ENCODE measurements at regions not wholly inside any gene's neighbourhood (a gene's known extent, or its start where the extent isn't known, plus 50 kb on each side); places are given as distances from the start of the nearest gene placed in this dataset.

GRCh38 chr4:124414276-124415040 lies 298.1 kb downstream of the ANKRD50 start:
- Histone ChIP-seq H2AFZ (ENCODE audit: low read depth, low read length) (no peak overlapping the region), H3K4me2 (ENCODE audit: low read length) (peak overlapping the region; percentile 79), H3K27ac (ENCODE audit: low read depth, low read length) (no peak overlapping the region), H3K4me1 (ENCODE audit: insufficient read depth, low read length) (peaks cover 3% of the 10 kb centered on the region), H3K9me3 (ENCODE audit: insufficient read depth, low read depth, low read length) (no peaks in the 10 kb centered on the region), H3K36me3 (ENCODE audit: insufficient read depth, low read length) (no peaks in the 10 kb centered on the region), H3K27me3 (ENCODE audit: insufficient read depth, low read length) (no peaks in the 10 kb centered on the region), H4K20me1 (ENCODE audit: insufficient read depth, low read length) (no peaks in the 10 kb centered on the region), H3K79me2 (ENCODE audit: insufficient read depth, low read length) (no peaks in the 10 kb centered on the region), H3K4me3 (ENCODE audit: insufficient read depth, low read depth, low read length) (no peak overlapping the region), H3K9ac (ENCODE audit: low read length) (no peak overlapping the region)
- Mint-ChIP-seq H3K4me3 (ENCODE audit: unreplicated experiment) (no peak overlapping the region), H3K4me1 (ENCODE audit: low read depth, unreplicated experiment) (peaks cover 3% of the 10 kb centered on the region), H3K27me3 (ENCODE audit: low read depth, unreplicated experiment) (no peaks in the 10 kb centered on the region), H3K36me3 (ENCODE audit: low read depth, unreplicated experiment) (no peaks in the 10 kb centered on the region), H3K9me3 (ENCODE audit: unreplicated experiment) (peaks cover 5% of the 10 kb centered on the region), H3K27ac (ENCODE audit: unreplicated experiment) (no peak overlapping the region)
- DNase-seq (ENCODE audit: low read depth) (peak; percentile 50), FAIRE-seq (no peak)
- TF ChIP-seq EZH2 (IDR thresholded peaks at IDR 0.05; ENCODE audit: insufficient read depth, low read length) (no peak), CTCF (IDR thresholded peaks at IDR 0.05; ENCODE audit: insufficient read depth, low read depth, low read length) (no peak)

GRCh38 chr4:124415146-124415545 lies 297.4 kb downstream of the ANKRD50 start:
- Histone ChIP-seq H2AFZ (ENCODE audit: low read depth, low read length) (peak overlapping the region; percentile 71), H3K79me2 (ENCODE audit: insufficient read depth, low read length) (no peaks in the 10 kb centered on the region), H3K9ac (ENCODE audit: low read length) (peak overlapping the region; percentile 65), H3K36me3 (ENCODE audit: insufficient read depth, low read length) (no peaks in the 10 kb centered on the region), H3K4me2 (ENCODE audit: low read length) (peak overlapping the region; percentile 79), H3K4me1 (ENCODE audit: insufficient read depth, low read length) (peaks cover 3% of the 10 kb centered on the region), H3K4me3 (ENCODE audit: insufficient read depth, low read depth, low read length) (peak overlapping the region; percentile 43), H3K27ac (ENCODE audit: low read depth, low read length) (no peak overlapping the region), H3K9me3 (ENCODE audit: insufficient read depth, low read depth, low read length) (no peaks in the 10 kb centered on the region), H4K20me1 (ENCODE audit: insufficient read depth, low read length) (no peaks in the 10 kb centered on the region), H3K27me3 (ENCODE audit: insufficient read depth, low read length) (no peaks in the 10 kb centered on the region)
- FAIRE-seq (no peak), DNase-seq (ENCODE audit: low read depth) (peak; percentile 64)
- Mint-ChIP-seq H3K9me3 (ENCODE audit: unreplicated experiment) (peaks cover 5% of the 10 kb centered on the region), H3K36me3 (ENCODE audit: low read depth, unreplicated experiment) (no peaks in the 10 kb centered on the region), H3K27ac (ENCODE audit: unreplicated experiment) (no peak overlapping the region), H3K27me3 (ENCODE audit: low read depth, unreplicated experiment) (no peaks in the 10 kb centered on the region), H3K4me3 (ENCODE audit: unreplicated experiment) (no peak overlapping the region), H3K4me1 (ENCODE audit: low read depth, unreplicated experiment) (peaks cover under 1% of the 10 kb centered on the region)
- TF ChIP-seq EZH2 (IDR thresholded peaks at IDR 0.05; ENCODE audit: insufficient read depth, low read length) (no peak), CTCF (IDR thresholded peaks at IDR 0.05; ENCODE audit: insufficient read depth, low read depth, low read length) (no peak)

- H2AFZ ChIP-seq (ENCODE audit: low read depth, low read length): no peak overlapping the region
- H3K36me3 ChIP-seq (ENCODE audit: insufficient read depth, low read length): no peaks in the 10 kb centered on the region
- no peak overlapping the region for H3K27ac ChIP-seq (ENCODE audit: low read depth, low read length)
Measured at GRCh38 chr4:124417371-124417770, 295.2 kb downstream of the ANKRD50 start.

More at GRCh38 chr4:124417371-124417770, 295.2 kb downstream of the ANKRD50 start:
- Histone ChIP-seq H3K4me2 (ENCODE audit: low read length) (no peak overlapping the region), H3K9me3 (ENCODE audit: insufficient read depth, low read depth, low read length) (no peaks in the 10 kb centered on the region), H3K79me2 (ENCODE audit: insufficient read depth, low read length) (no peaks in the 10 kb centered on the region), H3K4me3 (ENCODE audit: insufficient read depth, low read depth, low read length) (no peak overlapping the region), H3K4me1 (ENCODE audit: insufficient read depth, low read length) (peaks cover 3% of the 10 kb centered on the region), H3K9ac (ENCODE audit: low read length) (no peak overlapping the region), H3K27me3 (ENCODE audit: insufficient read depth, low read length) (no peaks in the 10 kb centered on the region), H4K20me1 (ENCODE audit: insufficient read depth, low read length) (no peaks in the 10 kb centered on the region)
- peaks cover 5% of the 10 kb centered on the region for H3K9me3 Mint-ChIP-seq (ENCODE audit: unreplicated experiment)
- FAIRE-seq: no peak
- H3K27ac Mint-ChIP-seq (ENCODE audit: unreplicated experiment): no peak overlapping the region
- no peak overlapping the region for H3K4me3 Mint-ChIP-seq (ENCODE audit: unreplicated experiment)
- no peak for TF ChIP-seq CTCF (IDR thresholded peaks at IDR 0.05; ENCODE audit: insufficient read depth, low read depth, low read length)
- no peak for TF ChIP-seq EZH2 (IDR thresholded peaks at IDR 0.05; ENCODE audit: insufficient read depth, low read length)
- H3K27me3 Mint-ChIP-seq (ENCODE audit: low read depth, unreplicated experiment): no peaks in the 10 kb centered on the region
- H3K36me3 Mint-ChIP-seq (ENCODE audit: low read depth, unreplicated experiment): no peaks in the 10 kb centered on the region
- no peak for DNase-seq (ENCODE audit: low read depth)
- H3K4me1 Mint-ChIP-seq (ENCODE audit: low read depth, unreplicated experiment): no peaks in the 10 kb centered on the region
